ENCODE measurements at regions not wholly inside any gene's neighbourhood (a gene's known extent, or its start where the extent isn't known, plus 50 kb on each side); places are given as distances from the start of the nearest gene placed in this dataset.
"Not testable (repeated sequence)": the region's sequence is repeated elsewhere in the genome, so short reads cannot be mapped to it uniquely, and the experiment has no call there.

DNA sequence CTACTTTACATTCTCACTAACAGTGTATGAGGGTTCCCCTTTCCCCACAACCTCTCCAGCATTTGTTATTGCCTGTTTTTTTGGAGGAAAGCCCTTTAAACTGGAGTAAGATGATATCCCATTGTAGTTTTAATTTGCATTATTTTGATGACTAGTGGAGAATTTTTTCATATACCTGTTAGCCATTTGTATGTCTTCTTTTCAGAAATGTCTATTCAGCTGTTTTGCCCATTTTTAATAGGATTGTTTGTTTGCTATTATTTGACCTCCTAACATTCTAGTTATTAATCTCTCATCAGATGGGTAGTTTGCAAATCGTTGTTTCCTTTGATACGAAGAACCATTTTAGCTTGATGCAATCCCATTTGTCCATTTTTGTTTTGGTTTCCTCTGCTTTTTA is 165.0 kb downstream of the GLUL start:
- H3K27me3 ChIP-seq (ENCODE audit: control insufficient read depth, insufficient read depth, low read length) = no peaks in the 10 kb centered on the region

DNA sequence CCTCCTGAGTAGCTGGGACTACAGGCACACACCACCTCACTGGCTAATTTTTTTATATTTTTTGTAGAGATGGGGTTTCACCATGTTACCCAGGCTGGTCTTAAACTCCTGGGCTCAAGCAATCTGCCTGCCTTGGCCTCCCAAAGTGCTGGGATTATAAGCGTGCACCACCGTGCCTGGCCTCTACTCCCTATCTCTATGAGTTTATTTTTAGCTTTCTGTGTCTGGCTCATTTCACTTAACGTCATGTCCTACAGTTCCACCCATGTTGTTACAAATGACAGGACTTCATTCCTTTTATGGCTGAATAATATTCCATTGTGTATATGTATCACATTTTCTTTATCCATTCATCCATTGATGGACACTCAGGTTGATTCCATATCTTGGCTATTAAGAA is 164.2 kb upstream of the ZNF648 start:
- H3K9ac ChIP-seq (ENCODE audit: insufficient read depth, low read length); H3K4me3 ChIP-seq (replicated peaks in 1 of 4; ENCODE audit: control extremely low read depth in 1 of 4, insufficient read depth in 1 of 4, low read depth in 3 of 4, low read length in 4 of 4); H4K20me1 ChIP-seq (ENCODE audit: control insufficient read depth, extremely low read depth, insufficient read depth, low read length); H3K9me3 ChIP-seq (ENCODE audit: control insufficient read depth, insufficient read depth, low read depth, low read length); H2AFZ ChIP-seq (ENCODE audit: low read length); H3K4me1 ChIP-seq (ENCODE audit: control insufficient read depth, extremely low read depth, insufficient read depth, low read length); H3K79me2 ChIP-seq (ENCODE audit: control insufficient read depth, insufficient read depth, low read length); H3K36me3 ChIP-seq (ENCODE audit: control insufficient read depth, insufficient read depth, low read length); H3K27me3 ChIP-seq (ENCODE audit: control insufficient read depth, insufficient read depth, low read length); H3K4me2 ChIP-seq (ENCODE audit: extremely low read depth, insufficient read depth, low read length); H3K27ac ChIP-seq (ENCODE audit: insufficient read depth, low read length); DNase-seq (ENCODE audit: low read depth in 2 of 2): not testable (repeated sequence)

More for the DNA sequence above, 165.0 kb downstream of the GLUL start:
- Histone ChIP-seq H2AFZ (ENCODE audit: low read length) (no peak overlapping the region), H3K36me3 (ENCODE audit: control insufficient read depth, insufficient read depth, low read length) (no peaks in the 10 kb centered on the region), H3K9me3 (ENCODE audit: control insufficient read depth, insufficient read depth, low read depth, low read length) (no peaks in the 10 kb centered on the region), H3K9ac (ENCODE audit: insufficient read depth, low read length) (no peak overlapping the region), H3K4me1 (ENCODE audit: control insufficient read depth, extremely low read depth, insufficient read depth, low read length) (no peaks in the 10 kb centered on the region), H4K20me1 (ENCODE audit: control insufficient read depth, extremely low read depth, insufficient read depth, low read length) (no peaks in the 10 kb centered on the region), H3K4me3 (replicated peaks in 1 of 4; ENCODE audit: control extremely low read depth in 1 of 4, insufficient read depth in 1 of 4, low read depth in 3 of 4, low read length in 4 of 4) (no peak overlapping the region), H3K27ac (ENCODE audit: insufficient read depth, low read length) (no peak overlapping the region), H3K4me2 (ENCODE audit: extremely low read depth, insufficient read depth, low read length) (no peak overlapping the region), H3K79me2 (ENCODE audit: control insufficient read depth, insufficient read depth, low read length) (no peaks in the 10 kb centered on the region)
- DNase-seq (ENCODE audit: low read depth in 2 of 2) = no peak
- TF ChIP-seq, protein P1, sequence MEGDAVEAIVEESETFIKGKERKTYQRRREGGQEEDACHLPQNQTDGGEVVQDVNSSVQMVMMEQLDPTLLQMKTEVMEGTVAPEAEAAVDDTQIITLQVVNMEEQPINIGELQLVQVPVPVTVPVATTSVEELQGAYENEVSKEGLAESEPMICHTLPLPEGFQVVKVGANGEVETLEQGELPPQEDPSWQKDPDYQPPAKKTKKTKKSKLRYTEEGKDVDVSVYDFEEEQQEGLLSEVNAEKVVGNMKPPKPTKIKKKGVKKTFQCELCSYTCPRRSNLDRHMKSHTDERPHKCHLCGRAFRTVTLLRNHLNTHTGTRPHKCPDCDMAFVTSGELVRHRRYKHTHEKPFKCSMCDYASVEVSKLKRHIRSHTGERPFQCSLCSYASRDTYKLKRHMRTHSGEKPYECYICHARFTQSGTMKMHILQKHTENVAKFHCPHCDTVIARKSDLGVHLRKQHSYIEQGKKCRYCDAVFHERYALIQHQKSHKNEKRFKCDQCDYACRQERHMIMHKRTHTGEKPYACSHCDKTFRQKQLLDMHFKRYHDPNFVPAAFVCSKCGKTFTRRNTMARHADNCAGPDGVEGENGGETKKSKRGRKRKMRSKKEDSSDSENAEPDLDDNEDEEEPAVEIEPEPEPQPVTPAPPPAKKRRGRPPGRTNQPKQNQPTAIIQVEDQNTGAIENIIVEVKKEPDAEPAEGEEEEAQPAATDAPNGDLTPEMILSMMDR (conservative IDR thresholded peaks at IDR 0.05 in 1 of 2, IDR thresholded peaks at IDR 0.05 in 1 of 2; ENCODE audit: low read depth in 1 of 2, low read length in 2 of 2) = no peak
- no peak for TF ChIP-seq EZH2 (IDR thresholded peaks at IDR 0.05; ENCODE audit: low read length, missing control alignments)

DNA sequence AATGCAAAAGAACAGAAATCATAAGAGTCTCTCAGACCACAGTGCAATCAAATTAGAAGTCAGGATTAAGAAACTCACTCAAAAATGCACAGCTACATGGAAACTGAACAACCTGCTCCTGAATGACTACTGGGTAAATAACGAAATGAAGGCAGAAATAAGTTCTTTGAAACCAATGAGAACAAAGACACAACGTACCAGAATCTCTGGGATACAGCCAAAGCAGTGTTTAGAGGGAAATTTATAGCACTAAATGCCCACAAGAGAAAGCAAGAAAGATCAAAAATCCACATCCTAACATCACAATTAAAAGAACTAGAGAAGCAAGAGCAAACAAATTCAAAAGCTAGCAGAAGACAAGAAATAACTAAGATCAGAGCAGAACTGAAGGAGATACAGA is 160.5 kb upstream of the ZNF648 start:
- not testable (repeated sequence) for H3K36me3 ChIP-seq (ENCODE audit: control insufficient read depth, insufficient read depth, low read length); H3K79me2 ChIP-seq (ENCODE audit: control insufficient read depth, insufficient read depth, low read length); H3K4me3 ChIP-seq (replicated peaks in 1 of 4; ENCODE audit: control extremely low read depth in 1 of 4, insufficient read depth in 1 of 4, low read depth in 3 of 4, low read length in 4 of 4); H3K4me2 ChIP-seq (ENCODE audit: extremely low read depth, insufficient read depth, low read length); H3K9me3 ChIP-seq (ENCODE audit: control insufficient read depth, insufficient read depth, low read depth, low read length); H3K27me3 ChIP-seq (ENCODE audit: control insufficient read depth, insufficient read depth, low read length); H2AFZ ChIP-seq (ENCODE audit: low read length); DNase-seq (ENCODE audit: low read depth in 2 of 2); H3K27ac ChIP-seq (ENCODE audit: insufficient read depth, low read length); H3K4me1 ChIP-seq (ENCODE audit: control insufficient read depth, extremely low read depth, insufficient read depth, low read length); H3K9ac ChIP-seq (ENCODE audit: insufficient read depth, low read length); H4K20me1 ChIP-seq (ENCODE audit: control insufficient read depth, extremely low read depth, insufficient read depth, low read length)

DNA sequence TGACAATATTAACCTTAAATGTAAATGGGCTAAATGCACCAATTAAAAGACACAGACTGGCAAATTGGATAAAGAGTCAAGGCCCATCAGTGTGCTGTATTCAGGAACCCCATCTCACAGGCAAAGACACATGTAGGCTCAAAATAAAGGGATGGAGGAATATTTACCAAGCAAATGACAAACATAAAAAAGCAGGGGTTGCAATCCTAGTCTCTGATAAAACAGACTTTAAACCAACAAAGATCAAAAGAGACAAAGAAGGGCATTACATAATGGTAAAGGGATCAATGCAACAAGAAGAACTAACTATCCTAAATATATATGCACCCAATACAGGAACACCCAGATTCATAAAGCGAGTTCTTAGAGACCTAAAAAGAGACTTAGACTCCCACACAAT is 159.9 kb upstream of the ZNF648 start:
- not testable (repeated sequence) for H3K79me2 ChIP-seq (ENCODE audit: control insufficient read depth, insufficient read depth, low read length); H2AFZ ChIP-seq (ENCODE audit: low read length); H3K9ac ChIP-seq (ENCODE audit: insufficient read depth, low read length); H3K4me2 ChIP-seq (ENCODE audit: extremely low read depth, insufficient read depth, low read length); H3K4me1 ChIP-seq (ENCODE audit: control insufficient read depth, extremely low read depth, insufficient read depth, low read length); H3K27me3 ChIP-seq (ENCODE audit: control insufficient read depth, insufficient read depth, low read length); H3K4me3 ChIP-seq (replicated peaks in 1 of 4; ENCODE audit: control extremely low read depth in 1 of 4, insufficient read depth in 1 of 4, low read depth in 3 of 4, low read length in 4 of 4); H3K36me3 ChIP-seq (ENCODE audit: control insufficient read depth, insufficient read depth, low read length); H3K27ac ChIP-seq (ENCODE audit: insufficient read depth, low read length); DNase-seq (ENCODE audit: low read depth in 2 of 2); H3K9me3 ChIP-seq (ENCODE audit: control insufficient read depth, insufficient read depth, low read depth, low read length); H4K20me1 ChIP-seq (ENCODE audit: control insufficient read depth, extremely low read depth, insufficient read depth, low read length)
